H1 (cell line): ENCODE measurements at regions not wholly inside any gene's neighbourhood (a gene's known extent, or its start where the extent isn't known, plus 50 kb on each side); places are given as distances from the start of the nearest gene placed in this dataset.

ENCODE experiments used
- CTCF ChIA-PET: fragments of 300-600 bp; sonication (Branson Sonifier 250); formaldehyde crosslinking; loops from one replicate; lab custom pipeline; 2021; ENCODE audit not compliant: partially characterized antibody; lab: Charles Lee
- POLR2A ChIA-PET: fragments of 300-600 bp; sonication (Branson Sonifier 250); formaldehyde crosslinking; loops from one replicate; lab custom pipeline; 2021; ENCODE audit warnings: inconsistent platforms; ENCODE audit not compliant: partially characterized antibody; lab: Charles Lee
- DNase-seq, 2 experiments: peaks; one replicate each; pipeline versions ENCODE4 v3.0.0 to v3.0.0-alpha.2; 2010 to 2022; ENCODE audit warnings: low spot score in 2 of 2, low read depth in 1 of 2, mixed read lengths in 1 of 2
- FAIRE-seq: peaks from 2 replicates; lab custom pipeline; 2011; peaks lifted over from hg19 to GRCh38; lab: Jason Lieb, UNC
- H2AFZ ChIP-seq: 2 replicates; pipeline ENCODE4 v1.8.1; 2012; ENCODE audit warnings: low read length, inconsistent platforms
- H2AK5ac ChIP-seq: 2 replicates; pipeline ENCODE4 v1.6.1; 2013; ENCODE audit warnings: low read depth, low read length
- H2BK120ac ChIP-seq: replicated peaks from 2 replicates; pipeline ENCODE3; 2013; ENCODE audit warnings: low read depth, low read length, inconsistent platforms
- H2BK12ac ChIP-seq: 2 replicates; pipeline ENCODE4 v1.6.1; 2013; ENCODE audit warnings: low read depth, low read length
- H2BK15ac ChIP-seq: 2 replicates; pipeline ENCODE4 v1.6.1; 2013; ENCODE audit warnings: low read length
- H2BK20ac ChIP-seq: 2 replicates; pipeline ENCODE4 v1.6.1; 2013; ENCODE audit warnings: low read length
- H2BK5ac ChIP-seq: 2 replicates; pipeline ENCODE4 v1.6.1; 2013; ENCODE audit warnings: low read depth, low read length
- H3K14ac ChIP-seq: 2 replicates; pipeline ENCODE4 v1.6.1; 2013; ENCODE audit warnings: inconsistent platforms; ENCODE audit not compliant: insufficient read length
- H3K18ac ChIP-seq: 2 replicates; pipeline ENCODE4 v1.6.1; 2013; ENCODE audit warnings: low read length; ENCODE audit errors: extremely low read depth
- H3K23ac ChIP-seq: 2 replicates; pipeline ENCODE4 v1.6.1; 2013; ENCODE audit warnings: inconsistent platforms; ENCODE audit not compliant: insufficient read length
- H3K23me2 ChIP-seq: 2 replicates; pipeline ENCODE4 v1.6.1; 2013; ENCODE audit warnings: low read depth, low read length
- H3K27ac ChIP-seq: 2 replicates; pipeline ENCODE4 v1.6.1; 2011; ENCODE audit warnings: low read depth, low read length, inconsistent platforms
- H3K27me3 ChIP-seq, 4 experiments: replicated peaks in 1 of 4; 1 replicate in 1 of 4; 2 replicates in 3 of 4; pipeline versions ENCODE4 v1.6.1 to v1.8.1; 2011 to 2013; ENCODE audit warnings: low read length in 3 of 4, mild to moderate bottlenecking in 3 of 4, inconsistent platforms in 2 of 4, mixed read lengths in 2 of 4, moderate library complexity in 1 of 4; ENCODE audit not compliant: control insufficient read depth in 3 of 4, insufficient read depth in 3 of 4; ENCODE audit errors: extremely low read depth in 1 of 4
- H3K36me3 ChIP-seq, 4 experiments: 2 replicates each; pipeline versions ENCODE4 v1.6.1 to v1.8.1; 2011 to 2013; ENCODE audit warnings: mild to moderate bottlenecking in 4 of 4, low read length in 3 of 4, moderate library complexity in 2 of 4, control low read depth in 1 of 4, inconsistent platforms in 1 of 4; ENCODE audit not compliant: insufficient read depth in 4 of 4, control insufficient read depth in 2 of 4
- H3K4ac ChIP-seq: replicated peaks from 2 replicates; pipeline ENCODE3; 2013; ENCODE audit warnings: low read length, low read depth, mixed read lengths, inconsistent platforms; ENCODE audit not compliant: insufficient read length
- H3K4me1 ChIP-seq, 4 experiments: replicated peaks in 1 of 4; 1 replicate in 1 of 4; 2 replicates in 3 of 4; pipeline versions ENCODE4 v1.6.1 to v1.8.1; 2011 to 2013; ENCODE audit warnings: low read length in 3 of 4, inconsistent platforms in 2 of 4, mixed read lengths in 1 of 4; ENCODE audit not compliant: insufficient read depth in 4 of 4, control insufficient read depth in 3 of 4
- H3K4me2 ChIP-seq, 2 experiments: 2 replicates each; pipeline versions ENCODE4 v1.6.1 to v1.8.1; 2011 to 2013; ENCODE audit warnings: low read depth in 2 of 2, low read length in 2 of 2, control low read depth in 1 of 2, inconsistent platforms in 1 of 2, mild to moderate bottlenecking in 1 of 2; ENCODE audit not compliant: insufficient read depth in 1 of 2
- H3K4me3 ChIP-seq, 4 experiments: fragments of 200-600, 300-600 bp in 1 of 4; sonication (generic), shearing (Covaris generic), sonication (Bioruptor Twin) in 1 of 4; 2 replicates each; pipeline versions ENCODE4 v1.5.1 to v1.8.1; 2011 to 2016; ENCODE audit warnings: low read length in 4 of 4, low read depth in 3 of 4, control low read depth in 2 of 4, inconsistent platforms in 2 of 4, mild to moderate bottlenecking in 2 of 4, mixed read lengths in 1 of 4, moderate library complexity in 1 of 4; ENCODE audit not compliant: insufficient read depth in 2 of 4; ENCODE audit errors: extremely low read depth in 1 of 4
- H3K56ac ChIP-seq: replicated peaks from 2 replicates; pipeline ENCODE3; 2013; ENCODE audit warnings: low read depth, mild to moderate bottlenecking, mixed read lengths, low read length, inconsistent platforms; ENCODE audit not compliant: insufficient read length
- H3K79me1 ChIP-seq: 2 replicates; pipeline ENCODE4 v1.6.1; 2013; ENCODE audit warnings: low read depth, low read length, control low read depth
- H3K79me2 ChIP-seq, 2 experiments: 2 replicates each; pipeline versions ENCODE4 v1.6.1 to v1.8.1; 2012 to 2013; ENCODE audit warnings: low read length in 2 of 2, mild to moderate bottlenecking in 2 of 2, inconsistent platforms in 1 of 2; ENCODE audit not compliant: insufficient read depth in 2 of 2, control insufficient read depth in 1 of 2
- H3K9ac ChIP-seq, 4 experiments: replicated peaks in 1 of 4; 1 replicate in 1 of 4; 2 replicates in 3 of 4; pipeline versions ENCODE4 v1.6.1 to v1.8.1; 2011 to 2013; ENCODE audit warnings: low read depth in 3 of 4, low read length in 3 of 4, control low read depth in 2 of 4, mild to moderate bottlenecking in 2 of 4, moderate library complexity in 2 of 4, inconsistent platforms in 1 of 4; ENCODE audit errors: extremely low read depth in 1 of 4
- H3K9me3 ChIP-seq, 2 experiments: 2 replicates each; pipeline versions ENCODE4 v1.6.1 to v1.8.1; 2012 to 2013; ENCODE audit warnings: mild to moderate bottlenecking in 2 of 2, moderate library complexity in 2 of 2, control low read depth in 1 of 2, inconsistent platforms in 1 of 2, low read depth in 1 of 2, low read length in 1 of 2, mixed read lengths in 1 of 2; ENCODE audit not compliant: insufficient read depth in 2 of 2
- H4K20me1 ChIP-seq, 2 experiments: replicated peaks in 1 of 2; 2 replicates each; pipeline versions ENCODE3 to v1.8.1; 2011 to 2013; ENCODE audit warnings: inconsistent platforms in 2 of 2, low read length in 2 of 2, mild to moderate bottlenecking in 1 of 2; ENCODE audit not compliant: insufficient read depth in 2 of 2, control insufficient read depth in 1 of 2
- H4K5ac ChIP-seq: 2 replicates; pipeline ENCODE4 v1.6.1; 2013; ENCODE audit warnings: low read length, low read depth, mixed read lengths, inconsistent platforms; ENCODE audit not compliant: insufficient read length
- H4K8ac ChIP-seq: 2 replicates; pipeline ENCODE4 v1.8.0; 2013; ENCODE audit warnings: mild to moderate bottlenecking, moderate library complexity, low read length, inconsistent platforms; ENCODE audit not compliant: insufficient read depth; ENCODE audit errors: extremely low read depth
- H4K91ac ChIP-seq: replicated peaks from 2 replicates; pipeline ENCODE3; 2013; ENCODE audit warnings: low read length, mixed read lengths, inconsistent platforms; ENCODE audit not compliant: insufficient read length
- CBX5 ChIP-seq: fragments of 300-800, 300-1000 bp; sonication (generic); IDR thresholded peaks from 2 replicates; pipeline ENCODE4 v1.7.1; 2016; ENCODE audit warnings: antibody characterized with exemption, low read length, low read depth
- CBX8 ChIP-seq: fragments of 300-800, 300-1000 bp; sonication (generic); IDR thresholded peaks from 2 replicates; pipeline ENCODE4 v1.7.1; 2016; ENCODE audit warnings: low read depth, low read length, borderline replicate concordance
- CEBPB ChIP-seq: IDR thresholded peaks from 2 replicates; pipeline ENCODE4 v1.6.1; 2012; ENCODE audit warnings: low read depth, low read length
- E2F6 ChIP-seq: IDR thresholded peaks from 2 replicates; pipeline ENCODE4 v1.6.1; 2012; ENCODE audit warnings: inconsistent platforms
- EGR1 ChIP-seq: IDR thresholded peaks from 2 replicates; pipeline ENCODE4 v1.6.1; 2011; ENCODE audit warnings: low read depth, low read length, borderline replicate concordance
- FOSL1 ChIP-seq: IDR thresholded peaks from 2 replicates; pipeline ENCODE4 v1.6.1; 2011; ENCODE audit warnings: mild to moderate bottlenecking, low read depth, low read length, moderate library complexity; ENCODE audit not compliant: insufficient read depth
- HDAC6 ChIP-seq: IDR thresholded peaks from one replicate; pipeline ENCODE4 v1.7.1; 2012; ENCODE audit warnings: low read depth, mild to moderate bottlenecking, inconsistent platforms, low read length, moderate library complexity
- NANOG ChIP-seq: IDR thresholded peaks from 2 replicates; pipeline ENCODE4 v1.6.1; 2011; ENCODE audit warnings: low read length, low read depth, mild to moderate bottlenecking, inconsistent platforms; ENCODE audit not compliant: insufficient read depth, poor library complexity, severe bottlenecking
- POLR2A ChIP-seq, 2 experiments: IDR thresholded peaks; 1 replicate in 1 of 2; 2 replicates in 1 of 2; pipeline ENCODE4 v1.6.1; 2011; ENCODE audit warnings: low read depth in 2 of 2, low read length in 2 of 2, mild to moderate bottlenecking in 2 of 2; ENCODE audit errors: control extremely low read depth in 1 of 2
- RAD21 ChIP-seq, 2 experiments: IDR thresholded peaks in 1 of 2; conservative IDR thresholded peaks in 1 of 2; 2 replicates each; pipeline ENCODE4 v1.6.1; 2011; ENCODE audit warnings: low read depth in 2 of 2, low read length in 2 of 2, improper control_type of control experiment in 1 of 2, inconsistent platforms in 1 of 2, mild to moderate bottlenecking in 1 of 2, moderate library complexity in 1 of 2
- RFX5 ChIP-seq: IDR thresholded peaks from 2 replicates; pipeline ENCODE4 v1.6.1; 2011; ENCODE audit warnings: low read depth, low read length, improper control_type of control experiment, borderline replicate concordance
- RNF2 ChIP-seq: fragments of 200-900, 300-1000 bp; sonication (generic); IDR thresholded peaks from 2 replicates; pipeline ENCODE4 v1.7.1; 2016; ENCODE audit warnings: borderline replicate concordance, low read depth, mild to moderate bottlenecking, antibody characterized with exemption, low read length; ENCODE audit not compliant: poor library complexity, severe bottlenecking; ENCODE audit errors: missing control alignments
- SP2 ChIP-seq: IDR thresholded peaks from 2 replicates; pipeline ENCODE4 v1.6.1; 2012; ENCODE audit warnings: mild to moderate bottlenecking, low read length, inconsistent platforms
- TAF1 ChIP-seq: IDR thresholded peaks from 2 replicates; pipeline ENCODE4 v1.6.1; 2011; ENCODE audit warnings: mild to moderate bottlenecking, low read depth, low read length
- TCF12 ChIP-seq: IDR thresholded peaks from 2 replicates; pipeline ENCODE4 v1.6.1; 2011; ENCODE audit warnings: low read depth, mild to moderate bottlenecking, low read length
- YY1 ChIP-seq: IDR thresholded peaks from 2 replicates; pipeline ENCODE4 v1.6.1; 2011; ENCODE audit warnings: low read depth, mild to moderate bottlenecking, low read length

- Histone ChIP-seq H3K9me3 (no peaks in the 10 kb centered on the region), H3K4me3 (no peak overlapping the region), H3K79me1 (no peaks in the 10 kb centered on the region), H3K23me2 (no peaks in the 10 kb centered on the region), H3K36me3 (no peaks in the 10 kb centered on the region), H3K56ac (no peak overlapping the region), H4K5ac (no peak overlapping the region), H3K27ac (no peak overlapping the region), H3K14ac (no peak overlapping the region), H2BK20ac (no peak overlapping the region), H3K9ac (no peak overlapping the region), H3K23ac (no peak overlapping the region), H4K20me1 (no peaks in the 10 kb centered on the region), H2BK5ac (no peak overlapping the region), H2AK5ac (no peak overlapping the region), H2BK12ac (no peak overlapping the region), H3K4ac (no peak overlapping the region), H3K4me1 (no peaks in the 10 kb centered on the region), H4K8ac (no peak overlapping the region), H2BK120ac (no peak overlapping the region), H3K79me2 (no peaks in the 10 kb centered on the region), H2AFZ (no peak overlapping the region), H3K27me3 (no peaks in the 10 kb centered on the region), H4K91ac (no peak overlapping the region), H3K4me2 (no peak overlapping the region), H2BK15ac (no peak overlapping the region), H3K18ac (no peak overlapping the region)
- TF ChIP-seq RFX5 (no peak), E2F6 (no peak), EGR1 (no peak), POLR2A (IDR thresholded peaks at IDR 0.05; ENCODE audit: control extremely low read depth in 1 of 2, low read depth in 2 of 2, low read length in 2 of 2) (no peak), RNF2 (no peak), TAF1 (no peak), TCF12 (no peak), CEBPB (no peak), FOSL1 (no peak), NANOG (no peak), HDAC6 (no peak), SP2 (no peak), CBX8 (no peak), YY1 (no peak), RAD21 (IDR thresholded peaks at IDR 0.05 in 1 of 2, conservative IDR thresholded peaks at IDR 0.05 in 1 of 2; ENCODE audit: low read depth in 2 of 2, low read length in 2 of 2) (no peak), CBX5 (no peak)
- ChIA-PET CTCF (interaction anchor here (1.2 kb wide), 1 partner anchor 34 kb away, joined by 3 read pairs; no protein-coding TSS in a partner anchor), POLR2A (no interaction called here)
- no peak for FAIRE-seq
- no peak for DNase-seq
These were observed 74.3 kb upstream of the COL5A2 start for GRCh38 chr2:189253836-189254235.
